Fibroblast of pulmonary artery (primary cell): ENCODE measurements at regions not wholly inside any gene's neighbourhood (a gene's known extent, or its start where the extent isn't known, plus 50 kb on each side); places are given as distances from the start of the nearest gene placed in this dataset.

Experiments
- DNase-seq: peaks from one replicate; pipeline ENCODE4 v3.0.0-alpha.2; 2010; ENCODE audit warnings: low read depth
- H3K4me3 ChIP-seq: replicated peaks from 2 replicates; pipeline ENCODE4 v1.5.1; 2011; ENCODE audit warnings: low read depth, mild to moderate bottlenecking, control low read depth, low read length, moderate library complexity
- CTCF ChIP-seq: IDR thresholded peaks from 2 replicates; pipeline ENCODE4 v1.5.1; 2011; ENCODE audit warnings: mild to moderate bottlenecking, control low read depth, low read length, inconsistent platforms; ENCODE audit errors: missing control alignments

DNA sequence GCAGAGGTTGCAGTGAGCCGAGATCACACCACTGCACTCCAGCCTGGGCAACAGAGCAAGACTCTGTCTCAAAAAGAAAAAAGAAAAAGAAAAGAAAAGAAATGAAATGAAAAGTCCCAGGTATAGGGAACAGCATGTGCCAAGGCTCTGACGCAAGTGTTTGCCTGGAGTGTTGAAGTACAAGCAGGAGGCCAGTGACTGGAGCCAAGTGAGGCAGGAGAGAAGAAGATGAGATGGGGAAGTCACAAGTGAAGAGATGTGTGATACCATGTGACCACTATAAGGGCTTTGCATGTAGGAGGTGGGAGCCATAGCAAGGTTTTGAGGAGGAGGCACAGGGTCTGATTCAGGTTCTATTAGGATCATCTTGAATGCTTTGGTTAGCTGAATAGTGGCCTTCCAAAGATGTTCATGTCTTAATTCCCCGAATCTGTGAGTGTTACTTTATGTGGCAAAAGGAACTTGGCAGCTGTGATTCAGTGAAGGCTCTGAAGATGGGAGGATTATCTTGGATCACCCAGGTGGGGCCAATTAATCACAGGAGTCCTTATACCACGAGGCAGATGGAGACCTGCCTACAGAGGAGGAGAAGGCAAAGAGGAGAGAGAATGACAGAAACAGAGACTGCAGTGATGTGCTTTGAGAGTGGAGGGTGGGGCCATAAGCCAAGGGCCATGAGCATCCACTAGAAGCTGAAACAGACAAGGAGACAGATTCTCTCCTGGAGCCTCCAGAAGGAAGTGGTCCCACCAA is 91.1 kb upstream of the PTPN1 start:
- H3K4me3 ChIP-seq = no peak overlapping the region
- no peak for DNase-seq
- no peak for TF ChIP-seq CTCF

DNA sequence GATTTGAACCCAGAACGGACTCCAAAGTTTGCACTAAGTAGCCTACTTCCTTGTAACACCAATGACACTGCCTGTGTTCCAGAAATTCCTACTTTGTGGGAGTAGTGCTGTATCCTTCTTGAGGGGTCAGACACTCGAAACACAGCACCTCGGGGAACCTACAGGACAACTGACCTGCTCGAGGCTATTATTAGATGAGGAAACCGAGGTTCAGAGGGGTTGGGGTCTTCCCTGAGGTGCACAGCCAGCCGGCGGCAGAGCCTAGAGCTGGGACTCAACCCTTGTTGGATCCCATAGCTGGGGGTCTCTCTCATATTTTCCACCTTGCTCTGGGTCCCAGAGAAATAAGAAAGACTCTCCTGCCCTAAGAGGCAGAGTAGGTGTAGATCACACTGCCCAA is 89.8 kb upstream of the PTPN1 start:
- no peak for DNase-seq
- TF ChIP-seq CTCF = no peak
- H3K4me3 ChIP-seq = no peak overlapping the region

GRCh38 chr20:50421356-50422340 is 88.5 kb upstream of the PTPN1 start:
- no peak overlapping the region for H3K4me3 ChIP-seq
- TF ChIP-seq CTCF = no peak
- no peak for DNase-seq

DNA sequence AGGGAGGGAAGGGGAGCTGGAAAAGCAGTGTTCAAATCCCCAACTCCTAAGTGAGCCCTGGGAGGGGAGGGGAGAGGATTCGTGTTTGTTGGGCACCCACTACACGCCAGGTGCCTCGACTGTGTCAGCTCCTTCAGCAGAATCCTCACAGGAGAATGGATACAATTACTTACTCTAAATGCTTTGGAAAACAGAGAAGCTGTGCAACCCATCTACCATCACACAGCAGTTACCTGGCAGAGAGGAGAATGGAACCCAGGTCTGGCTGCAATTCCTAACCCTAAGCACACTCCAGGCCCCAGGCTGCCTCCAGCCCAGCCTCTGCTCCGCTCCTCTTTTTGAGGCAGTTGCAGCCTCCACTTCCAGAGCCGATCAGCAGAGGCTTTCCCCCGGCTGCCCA is 86.4 kb upstream of the PTPN1 start:
- no peak for TF ChIP-seq CTCF
- DNase-seq = no peak
- no peak overlapping the region for H3K4me3 ChIP-seq

- H3K4me3 ChIP-seq = no peak overlapping the region
- TF ChIP-seq CTCF = no peak
- DNase-seq = no peak
These were observed 85.1 kb upstream of the PTPN1 start for GRCh38 chr20:50425076-50425475.

GRCh38 chr20:50426866-50427718 is 83.1 kb upstream of the PTPN1 start:
- no peak for DNase-seq
- no peak overlapping the region for H3K4me3 ChIP-seq
- TF ChIP-seq CTCF = no peak
